ENCODE measurements at regions not wholly inside any gene's neighbourhood (a gene's known extent, or its start where the extent isn't known, plus 50 kb on each side); places are given as distances from the start of the nearest gene placed in this dataset.

DNA sequence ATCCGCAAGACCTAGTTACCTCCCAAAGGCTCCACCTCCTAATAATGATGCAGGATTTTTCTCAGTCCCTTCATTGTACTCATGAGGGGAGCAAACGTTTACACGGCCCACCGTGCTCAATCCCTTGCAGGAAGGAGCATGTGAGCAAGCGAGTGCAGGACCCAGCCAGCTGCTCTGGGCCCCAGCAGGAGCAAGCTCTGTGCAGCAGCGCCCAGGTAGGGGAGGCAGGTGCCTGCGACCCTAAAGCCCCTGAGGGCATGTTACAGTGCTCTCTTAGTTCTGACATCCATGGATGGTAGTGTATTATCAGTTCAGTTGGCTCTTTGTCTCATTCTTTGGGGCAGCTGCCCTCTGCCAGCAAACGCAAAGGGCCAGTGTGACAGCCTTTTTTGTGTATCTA, 143.4 kb downstream of the TBXT start:
- intact Hi-C loops (cut with micrococcal nuclease) = no loop called here
- no peak for DNase-seq
- Histone ChIP-seq H3K4me1 (no peaks in the 10 kb centered on the region), H3K4me3 (no peak overlapping the region), H3K27ac (replicated peaks) (no peak overlapping the region), H3K36me3 (no peaks in the 10 kb centered on the region), H3K27me3 (ENCODE audit: low read depth) (peaks cover 13% of the 10 kb centered on the region), H3K9me3 (replicated peaks) (peaks cover 10% of the 10 kb centered on the region)
- TF ChIP-seq, protein P1, sequence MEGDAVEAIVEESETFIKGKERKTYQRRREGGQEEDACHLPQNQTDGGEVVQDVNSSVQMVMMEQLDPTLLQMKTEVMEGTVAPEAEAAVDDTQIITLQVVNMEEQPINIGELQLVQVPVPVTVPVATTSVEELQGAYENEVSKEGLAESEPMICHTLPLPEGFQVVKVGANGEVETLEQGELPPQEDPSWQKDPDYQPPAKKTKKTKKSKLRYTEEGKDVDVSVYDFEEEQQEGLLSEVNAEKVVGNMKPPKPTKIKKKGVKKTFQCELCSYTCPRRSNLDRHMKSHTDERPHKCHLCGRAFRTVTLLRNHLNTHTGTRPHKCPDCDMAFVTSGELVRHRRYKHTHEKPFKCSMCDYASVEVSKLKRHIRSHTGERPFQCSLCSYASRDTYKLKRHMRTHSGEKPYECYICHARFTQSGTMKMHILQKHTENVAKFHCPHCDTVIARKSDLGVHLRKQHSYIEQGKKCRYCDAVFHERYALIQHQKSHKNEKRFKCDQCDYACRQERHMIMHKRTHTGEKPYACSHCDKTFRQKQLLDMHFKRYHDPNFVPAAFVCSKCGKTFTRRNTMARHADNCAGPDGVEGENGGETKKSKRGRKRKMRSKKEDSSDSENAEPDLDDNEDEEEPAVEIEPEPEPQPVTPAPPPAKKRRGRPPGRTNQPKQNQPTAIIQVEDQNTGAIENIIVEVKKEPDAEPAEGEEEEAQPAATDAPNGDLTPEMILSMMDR (IDR thresholded peaks at IDR 0.05; ENCODE audit: borderline replicate concordance) = no peak

DNA sequence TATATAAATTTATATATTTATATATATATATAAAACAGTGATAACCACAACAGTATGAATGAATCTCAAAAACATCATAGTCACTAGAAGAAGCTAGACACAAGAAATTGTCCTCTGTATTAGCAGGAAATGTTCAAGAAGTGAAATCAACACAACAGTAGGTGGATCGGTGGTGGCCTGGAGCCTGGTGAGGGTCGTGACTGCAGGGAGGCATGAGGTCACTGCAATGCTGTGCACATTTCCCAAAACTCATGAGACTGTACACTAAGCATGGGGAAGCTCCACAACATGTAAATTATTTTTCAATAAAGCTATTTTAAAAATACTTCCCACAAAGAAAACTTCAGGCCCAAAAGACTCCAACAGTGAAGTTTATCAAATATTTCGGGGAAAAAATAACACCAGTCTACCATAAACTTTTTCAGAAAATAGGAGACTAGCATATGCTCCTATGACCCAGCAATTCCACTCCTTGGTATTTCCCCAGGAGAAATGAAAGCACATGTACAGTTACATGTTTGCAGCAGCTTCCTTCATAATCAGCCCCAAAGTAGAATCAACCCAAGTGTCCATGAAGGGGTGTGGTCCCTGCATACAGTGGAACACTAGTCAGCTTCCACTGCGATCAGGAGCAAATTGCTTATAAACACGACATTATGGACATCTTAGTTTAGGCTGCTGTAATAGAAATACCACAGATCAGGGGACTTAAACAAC, 144.2 kb downstream of the TBXT start:
- H3K4me3 ChIP-seq = no peak overlapping the region
- intact Hi-C loops (cut with micrococcal nuclease) = no loop called here
- peaks cover 14% of the 10 kb centered on the region for H3K27me3 ChIP-seq (ENCODE audit: low read depth)
- H3K9me3 ChIP-seq (replicated peaks) = peaks cover 13% of the 10 kb centered on the region
- TF ChIP-seq, protein P1 (IDR thresholded peaks at IDR 0.05; ENCODE audit: borderline replicate concordance) = no peak
- no peak overlapping the region for H3K27ac ChIP-seq (replicated peaks)
- H3K36me3 ChIP-seq = no peaks in the 10 kb centered on the region
- no peak for DNase-seq
- H3K4me1 ChIP-seq = no peaks in the 10 kb centered on the region

DNA sequence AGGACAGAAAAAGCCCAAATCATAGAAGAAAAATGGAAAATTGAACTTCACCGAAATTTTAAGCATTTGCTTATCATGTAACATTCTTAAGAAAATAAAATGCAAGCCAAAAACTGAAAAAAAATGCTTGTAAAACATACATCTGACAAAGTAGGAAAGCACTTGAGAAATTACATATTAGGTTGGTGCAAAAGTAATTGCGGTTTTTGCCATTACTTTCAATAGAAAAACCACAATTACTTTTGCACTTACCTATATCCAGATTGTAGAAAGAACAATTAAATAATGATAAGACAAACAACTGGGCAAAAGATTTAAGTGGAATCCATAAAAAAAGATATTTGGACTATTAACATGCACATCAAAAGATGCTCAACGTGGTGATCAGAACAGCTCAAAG, 146.2 kb downstream of the TBXT start:
- intact Hi-C loops (cut with micrococcal nuclease) = no loop called here

GRCh38 chr6:166019214-166019613, 148.4 kb downstream of the TBXT start:
- Histone ChIP-seq H3K4me1 (no peaks in the 10 kb centered on the region), H3K36me3 (no peaks in the 10 kb centered on the region), H3K27ac (replicated peaks) (no peak overlapping the region), H3K27me3 (ENCODE audit: low read depth) (peaks cover 7% of the 10 kb centered on the region), H3K4me3 (no peak overlapping the region), H3K9me3 (replicated peaks) (peaks cover 42% of the 10 kb centered on the region)
- intact Hi-C loops (cut with micrococcal nuclease) = no loop called here
- no peak for DNase-seq
- TF ChIP-seq, protein P1 (IDR thresholded peaks at IDR 0.05; ENCODE audit: borderline replicate concordance) = no peak

More for the DNA sequence above, 146.2 kb downstream of the TBXT start:
- Histone ChIP-seq H3K27me3 (ENCODE audit: low read depth) (peaks cover 5% of the 10 kb centered on the region), H3K4me3 (no peak overlapping the region), H3K36me3 (no peaks in the 10 kb centered on the region), H3K9me3 (replicated peaks) (peaks cover 33% of the 10 kb centered on the region), H3K4me1 (no peaks in the 10 kb centered on the region), H3K27ac (replicated peaks) (no peak overlapping the region)
- TF ChIP-seq, protein P1 (IDR thresholded peaks at IDR 0.05; ENCODE audit: borderline replicate concordance) = no peak
- DNase-seq = no peak

DNA sequence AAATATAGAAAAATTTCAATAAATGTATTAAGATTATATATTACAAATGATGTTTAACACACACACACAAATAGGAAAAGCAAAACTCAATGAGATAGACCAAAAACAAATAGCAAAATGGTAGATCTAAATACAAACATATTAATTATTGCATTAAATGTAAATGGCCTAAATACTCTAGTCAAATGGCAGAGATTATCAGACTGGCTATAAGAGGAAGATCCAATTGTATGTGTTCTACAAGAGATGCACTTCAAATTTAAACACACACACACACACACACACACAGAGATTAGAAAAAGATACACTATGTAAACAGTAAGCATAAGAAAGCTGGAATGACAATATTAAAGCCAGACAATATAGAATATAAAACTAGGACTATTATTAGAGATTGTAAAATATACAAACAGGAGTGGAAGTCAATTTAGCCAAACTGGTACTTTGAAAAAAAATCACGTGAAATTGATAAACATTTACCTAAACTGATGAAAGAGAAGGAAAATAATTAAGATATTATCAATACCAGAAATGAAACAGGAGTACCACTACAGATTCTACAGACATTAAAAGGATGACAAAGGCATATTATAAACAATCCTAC, 150.5 kb downstream of the TBXT start:
- intact Hi-C loops (cut with micrococcal nuclease) = no loop called here
- Histone ChIP-seq H3K4me3 (no peak overlapping the region), H3K36me3 (no peaks in the 10 kb centered on the region), H3K9me3 (replicated peaks) (peaks cover 42% of the 10 kb centered on the region), H3K4me1 (no peaks in the 10 kb centered on the region), H3K27me3 (ENCODE audit: low read depth) (peaks cover 27% of the 10 kb centered on the region), H3K27ac (replicated peaks) (no peak overlapping the region)
- TF ChIP-seq, protein P1 (IDR thresholded peaks at IDR 0.05; ENCODE audit: borderline replicate concordance) = no peak
- no peak for DNase-seq

All from left ventricle myocardium inferior (tissue), 1 donor.